ENCODE measurements at regions not wholly inside any gene's neighbourhood (a gene's known extent, or its start where the extent isn't known, plus 50 kb on each side); places are given as distances from the start of the nearest gene placed in this dataset.

- DNase-seq, result no peak
- Histone ChIP-seq H2BK12ac (ENCODE audit: insufficient read length, low read depth, low read length) (no peak overlapping the region), H3K23me2 (ENCODE audit: insufficient read length, low read depth, low read length, poor library complexity, severe bottlenecking) (no peaks in the 10 kb centered on the region), H4K5ac (ENCODE audit: insufficient read length, low read depth, low read length) (no peak overlapping the region), H3K14ac (ENCODE audit: insufficient read depth, low read length) (no peak overlapping the region), H4K8ac (replicated peaks; ENCODE audit: insufficient read length, low read depth, low read length) (no peak overlapping the region), H3K79me2 (ENCODE audit: insufficient read depth, low read length) (no peaks in the 10 kb centered on the region), H2BK5ac (ENCODE audit: insufficient read length, low read length) (no peak overlapping the region), H3T11ph (ENCODE audit: low read length) (no peak overlapping the region), H2AFZ (ENCODE audit: low read length) (no peak overlapping the region), H3K4me2 (ENCODE audit: insufficient read depth, insufficient read length, low read length) (no peak overlapping the region), H3K27ac (ENCODE audit: insufficient read length, low read depth, low read length) (no peak overlapping the region), H3K9me3 (ENCODE audit: control insufficient read depth, low read depth, low read length) (no peaks in the 10 kb centered on the region), H2AK5ac (ENCODE audit: insufficient read length, low read length) (no peak overlapping the region), H3K9ac (ENCODE audit: extremely low read depth, insufficient read length, low read length) (no peak overlapping the region), H2BK20ac (ENCODE audit: low read depth, low read length, poor library complexity, severe bottlenecking) (no peak overlapping the region), H2BK15ac (ENCODE audit: low read depth, low read length) (no peak overlapping the region), H4K20me1 (ENCODE audit: control insufficient read depth, insufficient read depth, insufficient read length) (no peaks in the 10 kb centered on the region), H4K91ac (ENCODE audit: insufficient read length, low read depth, low read length) (no peak overlapping the region), H3K23ac (ENCODE audit: insufficient read length, low read depth, low read length) (no peak overlapping the region), H3K79me1 (ENCODE audit: insufficient read depth, low read depth, low read length, poor library complexity, severe bottlenecking) (no peaks in the 10 kb centered on the region), H2BK120ac (ENCODE audit: low read depth, low read length, poor library complexity, severe bottlenecking) (no peak overlapping the region), H3K4me1 (ENCODE audit: insufficient read depth, low read length) (no peaks in the 10 kb centered on the region; the same call in 1 of the 2 replicates), H3K56ac (ENCODE audit: insufficient read length, low read depth, low read length) (no peak overlapping the region), H3K27me3 (ENCODE audit: insufficient read depth, low read length) (no peaks in the 10 kb centered on the region), H3K4ac (ENCODE audit: low read depth, low read length) (no peak overlapping the region), H3K18ac (ENCODE audit: insufficient read length, low read depth, low read length) (no peak overlapping the region)
- no peak for TF ChIP-seq CTCF (conservative IDR thresholded peaks at IDR 0.05)
- WGBS (ENCODE audit: extremely low coverage, insufficient read length, low lambda C conversion rate), result 100% methylated on average over 1 of the region's 3 CpGs
- Mint-ChIP-seq H3K4me1 (peaks cover 16 to 23% of the 10 kb centered on the region in 2 experiments), H3K9me3 (no peaks in the 10 kb centered on the region), H3K27ac (no peak overlapping the region), H3K36me3 (ENCODE audit: insufficient read depth in 1 of 3, low read depth in 3 of 3) (no peaks in the 10 kb centered on the region), H3K4me3 (no peak overlapping the region), H3K27me3 (ENCODE audit: low read depth) (no peaks in the 10 kb centered on the region)
Measured at GRCh38 chr1:243962541-243962940, 88.5 kb upstream of the ZBTB18 start.

Data from H9 (cell line).